Left lung (tissue), 4 donors: ENCODE measurements at regions not wholly inside any gene's neighbourhood (a gene's known extent, or its start where the extent isn't known, plus 50 kb on each side); places are given as distances from the start of the nearest gene placed in this dataset.

Experiments
- ATAC-seq: fragments of 200-7000 bp; cut with Tn5 transposase; one replicate; pipeline ENCODE4 v1.9.1; 2020; ENCODE audit warnings: moderate library complexity
- DNase-seq, 4 donors: peaks; one replicate each; pipeline ENCODE4 v3.0.0-alpha.2; 2013 to 2020
- H3K27ac ChIP-seq, 2 donors: fragments of 200-600 bp; sonication (generic) in 1 of 2; one replicate each; pipeline versions ENCODE4 v1.5.0 to v1.8.0; 2020 to 2021
- H3K27me3 ChIP-seq, 2 donors: fragments of 200-600 bp; sonication (generic) in 1 of 2; one replicate each; pipeline versions ENCODE4 v1.5.0 to v1.8.0; 2020 to 2021
- H3K36me3 ChIP-seq, 2 donors: fragments of 200-600 bp; sonication (generic) in 1 of 2; one replicate each; pipeline versions ENCODE4 v1.5.0 to v1.8.0; 2020 to 2021
- H3K4me1 ChIP-seq, 2 donors: fragments of 200-600 bp; one replicate each; pipeline ENCODE4 v1.8.0; 2021
- H3K4me3 ChIP-seq, 2 donors: fragments of 200-600 bp; sonication (generic) in 1 of 2; one replicate each; pipeline versions ENCODE4 v1.5.0 to v1.8.0; 2020 to 2021; ENCODE audit warnings: mild to moderate bottlenecking in 1 of 2
- H3K9me3 ChIP-seq, 2 donors: fragments of 200-600 bp; sonication (generic) in 1 of 2; one replicate each; pipeline versions ENCODE4 v1.5.0 to v1.8.0; 2020 to 2021
- intact Hi-C, 2 donors: fragments of 100-400 bp; cut with DNase I; formaldehyde crosslinking; loops; one replicate each; pipeline versions ENCODE4 v1.11.2 to v1.14.2; 2022
- TF ChIP-seq, protein P1 (sequence below), 2 donors: fragments of 200-600 bp; sonication (generic) in 1 of 2; IDR thresholded peaks; one replicate each; pipeline versions ENCODE4 v1.5.0 to v1.8.0; 2021; ENCODE audit warnings: antibody characterized with exemption in 2 of 2
- donor health status: DM: no; HTN: yes; CAD: no.
- donor health status: DM: no; HTN: no; CAD: no.

DNA sequence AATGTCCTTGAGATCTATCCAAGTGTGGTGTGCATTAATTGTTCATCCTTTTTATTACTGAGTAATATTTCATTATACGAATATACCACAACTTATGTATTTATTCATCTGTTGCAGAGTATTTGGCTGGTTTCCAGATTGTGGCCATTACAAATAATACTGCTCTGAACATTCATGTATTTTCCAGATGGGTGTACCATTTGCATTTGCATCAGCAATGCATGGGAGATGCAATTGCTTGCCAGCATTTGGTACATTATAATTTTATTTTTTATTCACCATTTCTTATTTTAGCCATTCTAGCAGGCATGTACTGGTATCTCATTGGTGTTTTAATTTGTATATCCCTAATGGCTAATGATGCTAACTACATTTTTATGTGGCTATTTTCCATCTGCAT lies 162.4 kb downstream of the SCG2 start:
- DNase-seq = no peak
- ATAC-seq = no peak
- Histone ChIP-seq H3K27ac (no peak overlapping the region), H3K9me3 (no peaks in the 10 kb centered on the region), H3K36me3 (no peaks in the 10 kb centered on the region), H3K4me1 (no peaks in the 10 kb centered on the region), H3K4me3 (no peak overlapping the region), H3K27me3 (no peaks in the 10 kb centered on the region)
- intact Hi-C loops = no loop called here
- TF ChIP-seq, protein P1, sequence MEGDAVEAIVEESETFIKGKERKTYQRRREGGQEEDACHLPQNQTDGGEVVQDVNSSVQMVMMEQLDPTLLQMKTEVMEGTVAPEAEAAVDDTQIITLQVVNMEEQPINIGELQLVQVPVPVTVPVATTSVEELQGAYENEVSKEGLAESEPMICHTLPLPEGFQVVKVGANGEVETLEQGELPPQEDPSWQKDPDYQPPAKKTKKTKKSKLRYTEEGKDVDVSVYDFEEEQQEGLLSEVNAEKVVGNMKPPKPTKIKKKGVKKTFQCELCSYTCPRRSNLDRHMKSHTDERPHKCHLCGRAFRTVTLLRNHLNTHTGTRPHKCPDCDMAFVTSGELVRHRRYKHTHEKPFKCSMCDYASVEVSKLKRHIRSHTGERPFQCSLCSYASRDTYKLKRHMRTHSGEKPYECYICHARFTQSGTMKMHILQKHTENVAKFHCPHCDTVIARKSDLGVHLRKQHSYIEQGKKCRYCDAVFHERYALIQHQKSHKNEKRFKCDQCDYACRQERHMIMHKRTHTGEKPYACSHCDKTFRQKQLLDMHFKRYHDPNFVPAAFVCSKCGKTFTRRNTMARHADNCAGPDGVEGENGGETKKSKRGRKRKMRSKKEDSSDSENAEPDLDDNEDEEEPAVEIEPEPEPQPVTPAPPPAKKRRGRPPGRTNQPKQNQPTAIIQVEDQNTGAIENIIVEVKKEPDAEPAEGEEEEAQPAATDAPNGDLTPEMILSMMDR (IDR thresholded peaks at IDR 0.05) = no peak

DNA sequence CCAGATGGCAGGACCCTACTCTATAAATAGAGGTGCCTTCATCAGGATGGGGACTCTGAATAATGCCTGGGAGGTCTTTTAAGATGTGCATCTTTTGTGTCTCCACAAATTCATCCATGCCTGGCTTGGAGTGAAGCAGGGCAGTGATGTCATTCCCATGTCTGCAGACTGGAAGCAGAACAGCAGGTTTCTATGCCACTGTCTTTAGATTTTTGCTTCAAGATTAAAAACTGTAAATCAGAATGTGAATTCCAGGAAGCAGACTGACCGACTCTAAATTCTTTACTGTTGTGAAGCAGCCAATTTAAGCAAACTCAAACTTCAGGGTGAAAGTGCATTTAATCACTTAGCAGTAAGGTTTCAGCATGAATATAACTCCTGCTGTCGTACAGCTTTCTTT lies 159.3 kb downstream of the SCG2 start:
- TF ChIP-seq, protein P1 (IDR thresholded peaks at IDR 0.05) = no peak
- intact Hi-C loops = no loop called here
- no peaks in the 10 kb centered on the region for H3K4me1 ChIP-seq
- DNase-seq (no peak), ATAC-seq (no peak)
- no peak overlapping the region for H3K4me3 ChIP-seq
- H3K36me3 ChIP-seq = no peaks in the 10 kb centered on the region
- H3K27me3 ChIP-seq = no peaks in the 10 kb centered on the region
- H3K27ac ChIP-seq = no peak overlapping the region
- H3K9me3 ChIP-seq = no peaks in the 10 kb centered on the region

DNA sequence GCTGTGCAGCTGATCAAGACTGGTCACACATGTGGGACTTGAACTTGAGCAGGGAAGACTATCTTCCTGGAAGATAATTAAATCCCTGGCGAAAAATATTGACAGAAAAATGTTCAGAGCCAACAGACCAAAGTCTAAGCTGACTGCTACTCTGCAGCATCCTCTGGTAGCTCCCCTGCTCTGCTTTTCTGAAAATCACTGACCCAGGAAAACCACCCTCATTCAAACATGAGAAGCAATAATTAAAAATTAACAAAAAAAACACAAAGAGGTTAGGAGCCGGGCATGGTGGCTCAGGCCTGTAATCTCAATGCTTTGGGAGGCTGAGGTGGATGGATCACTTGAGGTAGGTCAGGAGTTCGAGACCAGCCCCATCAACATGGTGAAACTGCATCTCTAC lies 151.9 kb downstream of the SCG2 start:
- DNase-seq (no peak), ATAC-seq (no peak)
- intact Hi-C loops = no loop called here
- Histone ChIP-seq H3K4me3 (no peak overlapping the region), H3K27ac (no peak overlapping the region), H3K27me3 (no peaks in the 10 kb centered on the region), H3K9me3 (no peaks in the 10 kb centered on the region), H3K36me3 (no peaks in the 10 kb centered on the region), H3K4me1 (no peaks in the 10 kb centered on the region)
- TF ChIP-seq, protein P1 (IDR thresholded peaks at IDR 0.05) = no peak

DNA sequence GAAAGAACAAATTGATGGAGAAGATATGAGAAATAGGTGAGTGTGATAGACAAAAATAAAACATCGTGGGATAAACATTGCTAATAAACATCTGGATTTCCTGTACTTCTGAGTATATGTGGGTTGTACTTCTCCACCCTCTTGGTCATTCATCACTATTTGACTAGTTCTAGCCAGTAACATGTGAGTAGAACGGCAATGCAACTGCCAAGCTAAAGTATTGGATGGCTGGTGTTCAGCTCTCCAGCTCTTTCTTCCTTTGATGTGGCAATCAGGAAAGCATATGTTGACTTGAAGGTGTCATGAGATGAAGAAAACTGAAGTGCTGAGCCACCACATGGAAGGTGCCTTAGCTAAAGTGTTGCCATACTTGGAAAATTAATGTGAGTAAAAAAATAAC lies 144.9 kb downstream of the SCG2 start:
- DNase-seq (no peak), ATAC-seq (no peak)
- intact Hi-C loops = no loop called here
- peaks cover 0 to 11% of the 10 kb centered on the region in 2 donors for H3K4me1 ChIP-seq
- H3K27ac ChIP-seq = no peak overlapping the region
- H3K27me3 ChIP-seq = no peaks in the 10 kb centered on the region
- no peaks in the 10 kb centered on the region for H3K9me3 ChIP-seq
- TF ChIP-seq, protein P1 (IDR thresholded peaks at IDR 0.05) = no peak
- no peak overlapping the region for H3K4me3 ChIP-seq
- H3K36me3 ChIP-seq = no peaks in the 10 kb centered on the region

DNA sequence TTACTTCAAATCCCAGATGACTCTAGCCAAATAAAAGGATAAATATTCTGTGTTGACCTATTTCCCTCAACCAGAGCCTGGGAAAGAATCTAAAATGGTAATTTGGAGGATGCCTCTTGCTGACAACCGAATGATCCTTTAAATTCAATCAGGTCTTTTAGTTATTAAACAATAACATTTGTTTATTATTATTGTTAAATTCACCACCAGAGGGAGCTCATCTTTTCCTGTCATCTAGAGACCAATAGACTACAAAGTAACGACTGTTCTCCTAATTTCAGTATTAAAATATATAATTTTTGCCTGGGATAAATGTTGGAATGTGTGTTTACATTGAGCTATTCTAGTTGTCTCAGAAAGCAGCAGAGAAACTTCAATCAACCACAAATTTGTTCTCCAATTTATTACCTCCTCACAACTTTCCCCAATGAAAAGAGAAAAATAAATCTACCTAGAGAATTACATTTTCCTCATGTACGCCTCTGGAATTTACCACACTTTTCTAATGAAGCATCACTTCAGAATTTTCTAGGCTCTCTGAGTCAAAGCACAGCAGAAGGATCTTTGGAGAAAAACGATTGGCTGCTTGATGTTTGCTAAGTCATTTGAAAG lies 142.7 kb downstream of the SCG2 start:
- DNase-seq (peak in 1 of 4 donors; percentile 7), ATAC-seq (no peak)
- Histone ChIP-seq H3K27ac (no peak overlapping the region), H3K4me1 (peaks cover 0 to 13% of the 10 kb centered on the region in 2 donors), H3K9me3 (no peaks in the 10 kb centered on the region), H3K36me3 (no peaks in the 10 kb centered on the region), H3K4me3 (no peak overlapping the region), H3K27me3 (no peaks in the 10 kb centered on the region)
- intact Hi-C loops = no loop called here
- TF ChIP-seq, protein P1 (IDR thresholded peaks at IDR 0.05) = peak in 1 of 2 donors; percentile 35
